HG03460 (cell line): ENCODE measurements at regions not wholly inside any gene's neighbourhood (a gene's known extent, or its start where the extent isn't known, plus 50 kb on each side); places are given as distances from the start of the nearest gene placed in this dataset.

Source experiments
- ATAC-seq: cut with Tn5 transposase; IDR thresholded peaks from one replicate; pipeline ENCODE4 v1.9.1; 2021; ENCODE audit not compliant: unreplicated experiment

DNA sequence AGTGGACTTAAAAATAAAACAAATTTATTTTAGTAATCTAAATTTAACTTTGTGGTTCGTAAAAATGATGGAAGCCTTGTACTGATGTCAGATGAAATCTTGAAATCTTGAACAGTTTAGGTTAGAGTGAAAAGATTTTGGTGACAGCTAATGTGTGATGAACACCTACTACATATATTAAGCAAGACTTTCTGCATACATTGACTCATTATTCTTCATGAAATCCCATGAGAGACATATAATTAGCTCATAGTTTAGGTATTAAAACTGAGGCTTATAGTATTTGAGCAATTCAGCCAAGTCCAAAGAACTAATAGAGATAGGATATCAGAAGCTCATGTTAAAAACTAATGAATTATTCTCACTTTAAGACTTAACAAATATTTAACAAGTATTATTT is 66.9 kb upstream of the PCDH7 start:
- no peak for ATAC-seq

- ATAC-seq: no peak
Observed at GRCh38 chr4:30656828-30657227, 63.3 kb upstream of the PCDH7 start.

DNA sequence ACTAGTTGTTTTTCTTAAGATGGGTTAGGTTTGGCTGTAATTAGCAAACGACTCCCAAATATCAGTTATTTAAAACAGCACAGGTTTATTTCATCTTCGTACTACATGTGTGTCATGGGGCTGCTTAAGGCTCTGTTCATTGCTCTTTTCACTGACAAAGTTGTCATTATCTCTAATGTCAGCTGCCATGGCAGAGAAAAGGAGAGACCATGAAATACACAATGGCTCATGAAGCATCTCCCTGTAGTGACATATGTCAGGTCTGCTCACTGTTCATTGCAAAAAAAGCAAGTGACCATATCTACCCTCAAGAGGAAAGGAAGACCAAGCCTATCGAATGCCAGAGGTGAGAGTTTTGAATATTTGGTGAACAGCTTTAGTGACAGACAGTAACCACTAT is 52.2 kb upstream of the PCDH7 start:
- ATAC-seq: no peak

GRCh38 chr4:30670206-30670605 is 50.0 kb upstream of the PCDH7 start:
- no peak for ATAC-seq
